K562 (cell line): ENCODE measurements at regions not wholly inside any gene's neighbourhood (a gene's known extent, or its start where the extent isn't known, plus 50 kb on each side); places are given as distances from the start of the nearest gene placed in this dataset.

ENCODE experiments used
- ATAC-seq: fragments of 200-7000 bp; cut with Tn5 transposase; 3 replicates; pipeline ENCODE4 v1.9.1; 2020; ENCODE audit warnings: moderate library complexity
- BruUV-seq: library from RNA; stranded (reverse); fragments of 400-500 nt; replicated peaks from 2 replicates; lab custom pipeline; 2021; lab: Mats Ljungman, UMichigan
- CTCF ChIA-PET: fragments of 300-600 bp; formaldehyde crosslinking; extraction: SDS; loops from one replicate; lab custom pipeline; 2021; ENCODE audit warnings: low intra/inter-chr PET ratio; lab: Yijun Ruan, JAX
- POLR2A ChIA-PET: fragments of 300-600, 350-650 bp; sonication (Branson Sonifier 250); formaldehyde crosslinking; extraction: SDS; loops from one replicate; lab custom pipeline; 2021; ENCODE audit warnings: antibody characterized with exemption, inconsistent platforms; lab: Yijun Ruan, JAX
- DNase-seq, 4 experiments: peaks; one replicate each; pipeline versions ENCODE4 v3.0.0 to v3.0.0-alpha.2; 2011 to 2018; ENCODE audit warnings: low spot score in 3 of 4, mixed read lengths in 3 of 4; ENCODE audit errors: extremely low read depth in 1 of 4
- FAIRE-seq: peaks from 2 replicates; lab custom pipeline; 2011; peaks lifted over from hg19 to GRCh38; lab: Jason Lieb, UNC
- H2AFZ ChIP-seq: 2 replicates; pipeline ENCODE4 v1.6.0; 2011; ENCODE audit warnings: low read depth, low read length, control low read depth, inconsistent platforms
- H3K27ac ChIP-seq: fragments of 200-600 bp; 3 replicates; pipeline ENCODE4 v1.8.0; 2011; ENCODE audit warnings: low read depth, mild to moderate bottlenecking, control low read depth, inconsistent platforms, low read length, moderate library complexity, mixed read lengths; ENCODE audit errors: extremely low read depth
- H3K27me3 ChIP-seq, 2 experiments: fragments of 300-600 bp in 1 of 2; 2 replicates in 1 of 2; 3 replicates in 1 of 2; pipeline versions ENCODE4 v1.6.0 to v1.8.0; 2011; ENCODE audit warnings: inconsistent platforms in 2 of 2, low read length in 2 of 2, mild to moderate bottlenecking in 1 of 2, mixed read lengths in 1 of 2, moderate library complexity in 1 of 2; ENCODE audit not compliant: control insufficient read depth in 2 of 2, insufficient read depth in 2 of 2
- H3K36me3 ChIP-seq: fragments of 300-600 bp; 3 replicates; pipeline ENCODE4 v1.8.0; 2011; ENCODE audit warnings: mild to moderate bottlenecking, low read length, inconsistent platforms; ENCODE audit not compliant: control insufficient read depth, insufficient read depth
- H3K4me1 ChIP-seq, 2 experiments: fragments of 200-600 bp in 1 of 2; replicated peaks in 1 of 2; 2 replicates in 1 of 2; 3 replicates in 1 of 2; pipeline versions ENCODE4 v1.5.1 to v1.8.0; 2011; ENCODE audit warnings: inconsistent platforms in 2 of 2, low read length in 2 of 2, mild to moderate bottlenecking in 1 of 2, mixed read lengths in 1 of 2, moderate library complexity in 1 of 2; ENCODE audit not compliant: control insufficient read depth in 2 of 2, insufficient read depth in 2 of 2
- H3K4me2 ChIP-seq: 2 replicates; pipeline ENCODE4 v1.6.1; 2011; ENCODE audit warnings: low read length, control low read depth, inconsistent platforms, mixed read lengths; ENCODE audit not compliant: insufficient read depth
- H3K4me3 ChIP-seq: fragments of 200-600 bp; sonication (generic), shearing (Covaris generic); 2 replicates; pipeline ENCODE4 v1.5.1; 2016; ENCODE audit warnings: control low read depth, inconsistent platforms
- H3K79me2 ChIP-seq: fragments of 200-600 bp; 3 replicates; pipeline ENCODE4 v1.8.0; 2011; ENCODE audit warnings: low read length, inconsistent platforms; ENCODE audit not compliant: control insufficient read depth, insufficient read depth
- H3K9ac ChIP-seq, 2 experiments: 2 replicates each; pipeline versions ENCODE4 v1.6.0 to v1.6.1; 2011; ENCODE audit warnings: low read depth in 2 of 2, low read length in 2 of 2, control low read depth in 1 of 2, inconsistent platforms in 1 of 2, mild to moderate bottlenecking in 1 of 2, mixed read lengths in 1 of 2; ENCODE audit not compliant: insufficient read depth in 1 of 2
- H3K9me1 ChIP-seq: one replicate; pipeline ENCODE4 v1.6.0; 2011; ENCODE audit warnings: inconsistent platforms, mild to moderate bottlenecking, low read length, moderate library complexity; ENCODE audit not compliant: control insufficient read depth, insufficient read depth
- H3K9me3 ChIP-seq: replicated peaks from 2 replicates; pipeline ENCODE4 v1.5.1; 2011; ENCODE audit warnings: low read depth, low read length, inconsistent platforms; ENCODE audit not compliant: control insufficient read depth, insufficient read depth
- H4K20me1 ChIP-seq: replicated peaks from 2 replicates; pipeline ENCODE4 v1.6.1; 2011; ENCODE audit warnings: low read length, inconsistent platforms, mixed read lengths; ENCODE audit not compliant: control insufficient read depth, insufficient read depth
- ASH1L ChIP-seq: fragments of 450-650 bp; IDR thresholded peaks from 2 replicates; pipeline ENCODE4 v1.6.1; 2018; ENCODE audit warnings: borderline replicate concordance, mild to moderate bottlenecking, low read depth; ENCODE audit not compliant: partially characterized antibody
- NR1H2 ChIP-seq: sonication (generic); formaldehyde crosslinking; IDR thresholded peaks from 2 replicates; pipeline ENCODE4 v1.4.0; 2020; ENCODE audit warnings: mild to moderate bottlenecking, missing genetic modification reagents
- SMARCE1 ChIP-seq: fragments of 450-650 bp; IDR thresholded peaks from 2 replicates; pipeline ENCODE4 v1.7.1; 2016; ENCODE audit warnings: mild to moderate bottlenecking
- ZNF551 ChIP-seq: fragments of 250-450 bp; sonication (Bioruptor Pico); IDR thresholded peaks from 2 replicates; pipeline ENCODE4 v1.5.0; 2021; ENCODE audit warnings: mild to moderate bottlenecking, moderate library complexity
- ZNF583 ChIP-seq: fragments of 250-450 bp; sonication (Bioruptor Pico); IDR thresholded peaks from 2 replicates; pipeline ENCODE4 v1.4.0; 2020
- ZNF766 ChIP-seq: fragments of 200-800 bp; sonication (Bioruptor generic); conservative IDR thresholded peaks from 2 replicates; pipeline ENCODE4 v1.6.1; 2016; ENCODE audit warnings: missing genetic modification characterization, missing compliant biosample characterization
- WGBS: fragments of 100-300 bp; shearing (Covaris generic); methylation state at CpG from one replicate; pipeline ENCODE4 v1.1.6; 2016; ENCODE audit warnings: low coverage, mixed read lengths; ENCODE audit not compliant: insufficient coverage; ENCODE audit errors: missing lambda C conversion rate; 5-methylcytosine and 5-hydroxymethylcytosine counted together
- in situ Hi-C: fragments of 300-500 bp; cut with MboI; formaldehyde crosslinking; loops from 4 replicates; pipeline ENCODE4 v1.15.0; 2018; ENCODE audit warnings: inconsistent platforms, mixed read lengths
- intact Hi-C: fragments of 100-400 bp; cut with micrococcal nuclease; formaldehyde crosslinking; loops from 2 replicates; pipeline ENCODE4 v1.14.2; 2022

DNA sequence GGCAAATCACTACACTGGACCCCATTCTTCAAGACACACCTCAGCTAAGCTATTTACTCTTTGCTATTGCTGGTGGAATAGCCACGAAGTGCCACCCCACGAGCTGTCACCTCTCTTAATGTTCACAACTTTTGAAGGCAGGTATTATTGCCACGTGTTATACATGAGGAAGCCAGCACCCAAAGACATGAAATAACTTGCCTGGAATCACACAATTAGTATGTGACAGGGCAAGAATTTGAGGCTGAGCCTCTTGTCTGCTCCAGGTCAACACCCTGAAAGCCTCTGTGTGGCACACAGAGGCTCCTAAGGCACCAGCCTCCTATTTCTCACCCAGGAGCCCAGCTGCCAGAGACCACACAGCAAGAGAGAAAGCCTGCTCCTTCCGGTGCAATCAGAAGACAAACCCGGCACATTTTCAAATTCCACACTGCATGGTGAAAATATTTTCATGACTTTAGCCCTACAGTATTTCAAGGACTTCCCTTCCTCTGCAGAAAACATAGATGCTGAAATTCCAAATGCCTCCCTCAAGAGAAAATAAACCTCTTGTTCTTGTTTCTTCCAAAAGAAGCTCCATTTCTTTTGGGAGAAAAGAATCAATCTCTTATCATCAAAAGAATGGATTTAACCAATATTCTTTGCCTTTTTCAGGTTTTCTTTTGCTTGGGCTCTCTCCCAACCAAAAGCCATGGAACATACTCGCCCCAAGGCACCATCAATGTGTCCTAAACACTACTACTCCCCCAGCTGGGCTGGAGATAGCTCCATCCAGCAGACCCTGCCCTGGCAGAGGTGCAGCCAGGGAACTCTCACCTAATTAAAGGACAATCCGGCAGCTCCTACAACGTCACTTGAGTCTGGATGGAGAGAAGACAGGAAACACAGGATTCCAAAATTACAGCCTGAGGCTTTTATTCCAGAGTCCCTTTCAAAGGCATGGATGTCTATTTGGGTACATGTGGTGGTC lies 84.7 kb upstream of the THBS1 start (continued):
- no peak for TF ChIP-seq ZNF583 (CRISPR knock-in tag)
- no peak for TF ChIP-seq SMARCE1
- no peak for TF ChIP-seq NR1H2 (CRISPR knock-in tag)

DNA sequence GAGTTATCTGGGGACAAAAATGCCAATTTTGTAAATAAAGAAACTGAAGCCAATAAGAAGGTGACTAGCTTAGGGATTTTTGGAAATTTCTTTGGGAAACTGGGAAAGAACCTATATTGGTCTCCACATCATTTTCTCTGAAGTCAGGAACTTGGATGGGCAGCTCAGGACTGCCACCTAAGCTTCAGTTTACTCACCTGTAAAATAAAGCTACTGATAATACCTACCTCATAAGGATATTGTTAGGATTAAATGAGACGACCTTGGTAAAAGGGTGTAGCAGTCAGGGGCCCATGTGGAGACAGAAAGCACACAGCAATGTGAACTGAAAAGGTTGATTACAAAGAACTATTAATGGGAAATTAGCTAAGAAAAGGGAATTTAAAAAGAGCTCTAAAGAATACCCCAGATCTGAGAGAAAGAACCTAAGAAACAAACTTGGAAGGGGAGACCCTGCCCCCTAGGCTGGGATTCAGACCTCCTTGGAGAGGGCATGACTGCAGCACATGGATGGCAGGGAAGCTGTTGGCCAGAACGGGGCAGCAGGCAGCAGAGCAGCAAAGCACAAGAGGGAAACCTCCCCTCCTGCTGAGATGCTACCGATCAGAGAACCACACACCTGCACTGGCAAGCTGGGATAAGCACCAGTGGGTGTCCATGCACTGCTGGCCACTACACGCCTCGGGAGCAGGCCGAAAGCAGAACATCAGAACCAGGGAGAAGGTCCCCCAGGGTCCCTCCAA lies 83.7 kb upstream of the THBS1 start:
- H3K79me2 ChIP-seq: no peaks in the 10 kb centered on the region

More for the DNA sequence above, 83.7 kb upstream of the THBS1 start:
- no peak overlapping the region; a peak in 1 of 4 replicates for H3K9ac ChIP-seq
- ATAC-seq (no peak), FAIRE-seq (no peak), DNase-seq (no peak)
- H3K4me1 ChIP-seq: peaks cover 0 to 12% of the 10 kb centered on the region in 2 experiments; a peak in 3 of 5 replicates
- no peak overlapping the region for H3K4me2 ChIP-seq
- no peaks in the 10 kb centered on the region for H3K9me3 ChIP-seq
- H3K9me1 ChIP-seq: no peaks in the 10 kb centered on the region
- no peaks in the 10 kb centered on the region for H3K36me3 ChIP-seq
- no peak overlapping the region for H3K4me3 ChIP-seq
- intact Hi-C loops: no loop called here
- 11% methylated on average over 6 of the region's 6 CpGs for WGBS
- no TSS peak for BruUV-seq
- in situ Hi-C loops: no loop called here
- H2AFZ ChIP-seq: no peak overlapping the region
- H3K27ac ChIP-seq: no peak overlapping the region
- no peaks in the 10 kb centered on the region for H4K20me1 ChIP-seq
- CTCF ChIA-PET: no interaction called here
- TF ChIP-seq ZNF766 (CRISPR knock-in tag) (no peak), ASH1L (no peak), ZNF551 (no peak)
- TF ChIP-seq, all 486 proteins: peak for 0
- peaks cover 2 to 4% of the 10 kb centered on the region in 2 experiments; a peak in 2 of 5 replicates for H3K27me3 ChIP-seq
- POLR2A ChIA-PET: interaction anchor here (0.6 to 1.1 kb wide), 3 partner anchors 9 to 320 kb away, joined by 3 to 4 read pairs (median 3); no protein-coding TSS in a partner anchor
